AG10803 (cell line): ENCODE measurements at regions not wholly inside any gene's neighbourhood (a gene's known extent, or its start where the extent isn't known, plus 50 kb on each side); places are given as distances from the start of the nearest gene placed in this dataset.
"Not testable (repeated sequence)": the region's sequence is repeated elsewhere in the genome, so short reads cannot be mapped to it uniquely, and the experiment has no call there.

Experiments
- DNase-seq: peaks from one replicate; pipeline ENCODE4 v3.0.0; 2010; ENCODE audit warnings: low read depth
- H3K4me3 ChIP-seq: 2 replicates; pipeline ENCODE4 v1.5.1; 2011; ENCODE audit warnings: mild to moderate bottlenecking, low read length, control low read depth
- TF ChIP-seq, protein P1 (sequence below): conservative IDR thresholded peaks from 2 replicates; pipeline ENCODE4 v1.5.1; 2011; ENCODE audit warnings: mild to moderate bottlenecking, low read length, control low read depth, inconsistent platforms

DNA sequence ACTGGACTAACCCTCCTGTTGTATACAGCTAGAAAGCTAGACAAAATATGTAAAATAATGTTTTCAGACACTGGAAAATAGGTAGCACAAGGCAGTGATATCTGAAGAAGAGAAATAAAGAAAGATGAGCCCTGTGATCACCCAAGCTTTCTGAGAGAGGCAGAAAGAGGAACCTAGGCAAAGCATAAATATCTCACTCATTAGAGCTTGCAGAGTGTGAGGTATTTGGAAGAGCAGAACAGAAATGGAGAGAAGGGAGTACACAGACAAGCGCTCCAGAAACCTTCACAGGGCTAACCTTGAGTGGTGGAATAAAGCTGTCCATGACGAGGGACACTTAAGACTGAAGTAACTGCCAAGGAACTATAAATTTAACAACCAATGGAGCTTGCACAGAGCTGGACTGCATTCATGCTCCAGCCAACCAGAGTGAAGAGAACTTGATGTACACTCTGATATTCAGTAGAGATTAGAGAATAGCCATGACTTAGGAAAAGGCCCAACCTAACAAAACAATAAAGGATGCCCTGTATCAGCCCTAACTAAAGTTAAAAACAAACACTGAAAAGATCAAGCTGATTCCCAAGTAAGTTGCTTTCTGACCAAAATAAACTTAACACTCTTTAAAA is 280.9 kb upstream of the STXBP5 start:
- no peak overlapping the region for H3K4me3 ChIP-seq
- TF ChIP-seq, protein P1, sequence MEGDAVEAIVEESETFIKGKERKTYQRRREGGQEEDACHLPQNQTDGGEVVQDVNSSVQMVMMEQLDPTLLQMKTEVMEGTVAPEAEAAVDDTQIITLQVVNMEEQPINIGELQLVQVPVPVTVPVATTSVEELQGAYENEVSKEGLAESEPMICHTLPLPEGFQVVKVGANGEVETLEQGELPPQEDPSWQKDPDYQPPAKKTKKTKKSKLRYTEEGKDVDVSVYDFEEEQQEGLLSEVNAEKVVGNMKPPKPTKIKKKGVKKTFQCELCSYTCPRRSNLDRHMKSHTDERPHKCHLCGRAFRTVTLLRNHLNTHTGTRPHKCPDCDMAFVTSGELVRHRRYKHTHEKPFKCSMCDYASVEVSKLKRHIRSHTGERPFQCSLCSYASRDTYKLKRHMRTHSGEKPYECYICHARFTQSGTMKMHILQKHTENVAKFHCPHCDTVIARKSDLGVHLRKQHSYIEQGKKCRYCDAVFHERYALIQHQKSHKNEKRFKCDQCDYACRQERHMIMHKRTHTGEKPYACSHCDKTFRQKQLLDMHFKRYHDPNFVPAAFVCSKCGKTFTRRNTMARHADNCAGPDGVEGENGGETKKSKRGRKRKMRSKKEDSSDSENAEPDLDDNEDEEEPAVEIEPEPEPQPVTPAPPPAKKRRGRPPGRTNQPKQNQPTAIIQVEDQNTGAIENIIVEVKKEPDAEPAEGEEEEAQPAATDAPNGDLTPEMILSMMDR: no peak
- no peak for DNase-seq

DNA sequence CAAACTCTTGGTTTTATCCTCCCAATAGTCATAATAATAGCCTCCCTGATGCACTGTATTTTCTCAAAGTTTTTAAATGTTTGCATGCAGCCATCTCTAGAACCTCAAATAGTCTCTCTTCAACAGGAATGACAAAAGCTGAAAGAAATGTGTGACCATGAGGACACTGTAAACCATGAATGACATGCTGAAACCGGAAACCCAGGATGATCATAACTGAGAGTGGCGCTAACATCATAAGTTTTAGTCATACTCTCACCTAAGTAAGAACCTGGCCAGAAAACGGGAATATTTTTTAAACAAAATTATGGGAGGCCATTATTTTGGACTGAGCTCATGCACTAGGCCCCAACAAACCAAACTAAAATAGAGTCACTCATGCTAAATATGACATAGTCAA is 278.4 kb upstream of the STXBP5 start:
- H3K4me3 ChIP-seq: no peak overlapping the region
- TF ChIP-seq, protein P1: no peak
- DNase-seq: no peak

GRCh38 chr6:146928503-146928902 is 275.7 kb upstream of the STXBP5 start:
- no peak for DNase-seq
- H3K4me3 ChIP-seq: no peak overlapping the region
- TF ChIP-seq, protein P1: no peak

DNA sequence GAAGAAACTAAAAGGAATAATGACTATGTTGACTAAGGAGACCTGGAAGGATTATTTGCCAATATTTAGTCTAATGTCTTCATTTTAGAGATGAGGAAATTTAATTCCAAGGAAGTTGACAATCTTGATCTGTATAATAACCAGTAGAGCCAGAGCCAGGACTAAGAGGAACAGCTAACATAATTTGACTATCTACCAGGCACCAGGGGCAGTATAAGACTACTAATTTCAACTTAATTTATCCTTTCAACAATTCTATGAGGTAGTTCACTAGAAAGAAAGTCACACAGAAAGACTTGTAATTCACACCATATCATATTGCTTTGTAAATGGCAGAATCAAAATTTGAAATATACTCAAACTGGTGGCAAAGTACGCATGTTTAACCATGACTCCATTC is 273.0 kb upstream of the STXBP5 start:
- TF ChIP-seq, protein P1: no peak
- no peak for DNase-seq
- H3K4me3 ChIP-seq: no peak overlapping the region

- no peak overlapping the region for H3K4me3 ChIP-seq
- TF ChIP-seq, protein P1: no peak
- no peak for DNase-seq
Measured at GRCh38 chr6:146937316-146937715, 266.9 kb upstream of the STXBP5 start.

- DNase-seq: no peak
- H3K4me3 ChIP-seq: no peak overlapping the region
- TF ChIP-seq, protein P1: no peak
Measured at GRCh38 chr6:146938266-146938665, 266.0 kb upstream of the STXBP5 start.

DNA sequence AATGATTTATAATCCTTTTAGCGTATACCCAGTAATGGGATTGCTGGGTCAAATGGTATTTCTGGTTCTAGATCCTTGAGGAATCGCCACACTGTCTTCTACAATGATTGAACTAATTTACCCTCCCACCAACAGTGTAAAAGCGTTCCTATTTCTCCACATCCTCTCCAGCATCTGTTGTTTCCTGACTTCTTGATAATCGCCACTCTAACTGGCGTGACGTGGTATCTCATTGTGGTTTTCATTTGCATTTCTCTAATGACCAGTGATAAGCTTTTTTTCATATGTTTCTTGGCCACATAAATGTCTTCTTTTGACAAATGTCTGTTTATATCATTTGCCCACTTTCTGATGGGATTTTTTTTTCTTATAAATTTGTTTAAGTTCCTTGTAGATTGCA is 264.8 kb upstream of the STXBP5 start:
- not testable (repeated sequence) for H3K4me3 ChIP-seq, DNase-seq

DNA sequence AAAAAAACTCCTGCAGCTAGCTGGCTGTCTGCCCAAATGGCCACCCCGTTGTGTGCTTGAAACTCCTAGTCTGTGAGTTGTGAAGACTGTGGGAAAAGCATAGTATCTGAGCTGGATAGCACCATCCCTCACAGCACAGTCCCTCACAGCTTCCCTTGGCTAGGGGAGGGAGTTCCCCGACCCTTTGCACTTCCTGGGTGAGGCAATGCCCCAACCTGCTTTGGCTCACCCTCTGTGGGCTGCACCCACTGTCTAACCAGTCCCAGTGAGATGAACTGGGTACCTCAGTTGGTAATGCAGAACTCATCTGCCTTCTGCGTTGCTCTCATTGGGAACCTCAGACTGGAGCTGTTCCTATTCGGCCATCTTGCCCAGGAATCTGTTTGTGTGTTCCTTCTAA is 260.6 kb upstream of the STXBP5 start:
- no peak for DNase-seq
- TF ChIP-seq, protein P1: no peak
- H3K4me3 ChIP-seq: no peak overlapping the region
